H1 (cell line): ENCODE measurements at regions not wholly inside any gene's neighbourhood (a gene's known extent, or its start where the extent isn't known, plus 50 kb on each side); places are given as distances from the start of the nearest gene placed in this dataset.

ENCODE experiments used
- CHD1 ChIP-seq: IDR thresholded peaks from 2 replicates; pipeline ENCODE4 v1.6.1; 2012; ENCODE audit warnings: low read depth, low read length, improper control_type of control experiment
- CREB1 ChIP-seq: IDR thresholded peaks from 2 replicates; pipeline ENCODE4 v1.6.1; 2012; ENCODE audit warnings: inconsistent platforms
- EP300 ChIP-seq, 2 experiments: IDR thresholded peaks; 1 replicate in 1 of 2; 2 replicates in 1 of 2; pipeline ENCODE4 v1.6.1; 2011 to 2012; ENCODE audit warnings: low read depth in 2 of 2, low read length in 2 of 2, mild to moderate bottlenecking in 2 of 2, borderline replicate concordance in 1 of 2, inconsistent platforms in 1 of 2, moderate library complexity in 1 of 2
- EZH2 ChIP-seq: fragments of 200-600 bp; sonication (generic); IDR thresholded peaks from 2 replicates; pipeline ENCODE4 v1.7.1; 2012; ENCODE audit warnings: low read depth, mild to moderate bottlenecking, moderate library complexity, low read length, inconsistent platforms; ENCODE audit not compliant: severe bottlenecking
- KDM5A ChIP-seq: fragments of 200-600 bp; IDR thresholded peaks from 2 replicates; pipeline ENCODE4 v1.7.1; 2012; ENCODE audit warnings: mild to moderate bottlenecking, low read length, inconsistent platforms, mixed read lengths
- POLR2A ChIP-seq, 2 experiments: IDR thresholded peaks; 1 replicate in 1 of 2; 2 replicates in 1 of 2; pipeline ENCODE4 v1.6.1; 2011; ENCODE audit warnings: low read depth in 2 of 2, low read length in 2 of 2, mild to moderate bottlenecking in 2 of 2; ENCODE audit errors: control extremely low read depth in 1 of 2
- POU5F1 ChIP-seq: IDR thresholded peaks from 2 replicates; pipeline ENCODE4 v1.6.1; 2011; ENCODE audit warnings: low read depth, mild to moderate bottlenecking, low read length, moderate library complexity
- SIX5 ChIP-seq: IDR thresholded peaks from 2 replicates; pipeline ENCODE4 v1.6.1; 2011; ENCODE audit warnings: mild to moderate bottlenecking, low read depth, low read length
- SP1 ChIP-seq: IDR thresholded peaks from 2 replicates; pipeline ENCODE4 v1.6.1; 2011; ENCODE audit warnings: low read depth, low read length
- TAF1 ChIP-seq: IDR thresholded peaks from 2 replicates; pipeline ENCODE4 v1.6.1; 2011; ENCODE audit warnings: mild to moderate bottlenecking, low read depth, low read length
- TF ChIP-seq, protein P1 (sequence below), 3 experiments: IDR thresholded peaks; 1 replicate in 2 of 3; 2 replicates in 1 of 3; pipeline versions ENCODE4 v1.5.1 to v1.6.1; 2011; ENCODE audit warnings: low read length in 3 of 3, mild to moderate bottlenecking in 3 of 3, inconsistent platforms in 2 of 3, low read depth in 1 of 3, moderate library complexity in 1 of 3; ENCODE audit not compliant: insufficient read depth in 1 of 3; ENCODE audit errors: control extremely low read depth in 1 of 3

DNA sequence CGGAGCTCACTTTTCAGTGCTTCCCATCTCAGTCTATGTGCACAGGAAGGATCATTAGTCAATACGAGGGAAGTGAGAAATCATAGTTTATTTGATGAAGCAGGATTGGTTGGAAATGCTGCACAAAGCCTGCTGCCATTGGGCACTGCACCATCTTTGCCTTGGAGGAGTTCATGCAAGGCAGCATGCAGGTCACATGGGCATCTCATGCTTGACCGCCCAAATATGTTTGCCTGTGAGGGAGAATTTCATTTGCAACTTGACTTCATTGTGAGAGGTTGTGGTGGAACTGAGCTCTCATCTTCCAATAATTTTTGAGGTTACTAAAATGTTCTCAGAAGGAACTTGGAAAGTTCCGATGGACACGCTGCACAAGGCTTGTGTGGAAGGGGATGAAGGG is 83.9 kb upstream of the SYNDIG1 start:
- no peak for TF ChIP-seq TAF1
- TF ChIP-seq, protein P1, sequence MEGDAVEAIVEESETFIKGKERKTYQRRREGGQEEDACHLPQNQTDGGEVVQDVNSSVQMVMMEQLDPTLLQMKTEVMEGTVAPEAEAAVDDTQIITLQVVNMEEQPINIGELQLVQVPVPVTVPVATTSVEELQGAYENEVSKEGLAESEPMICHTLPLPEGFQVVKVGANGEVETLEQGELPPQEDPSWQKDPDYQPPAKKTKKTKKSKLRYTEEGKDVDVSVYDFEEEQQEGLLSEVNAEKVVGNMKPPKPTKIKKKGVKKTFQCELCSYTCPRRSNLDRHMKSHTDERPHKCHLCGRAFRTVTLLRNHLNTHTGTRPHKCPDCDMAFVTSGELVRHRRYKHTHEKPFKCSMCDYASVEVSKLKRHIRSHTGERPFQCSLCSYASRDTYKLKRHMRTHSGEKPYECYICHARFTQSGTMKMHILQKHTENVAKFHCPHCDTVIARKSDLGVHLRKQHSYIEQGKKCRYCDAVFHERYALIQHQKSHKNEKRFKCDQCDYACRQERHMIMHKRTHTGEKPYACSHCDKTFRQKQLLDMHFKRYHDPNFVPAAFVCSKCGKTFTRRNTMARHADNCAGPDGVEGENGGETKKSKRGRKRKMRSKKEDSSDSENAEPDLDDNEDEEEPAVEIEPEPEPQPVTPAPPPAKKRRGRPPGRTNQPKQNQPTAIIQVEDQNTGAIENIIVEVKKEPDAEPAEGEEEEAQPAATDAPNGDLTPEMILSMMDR (IDR thresholded peaks at IDR 0.05; ENCODE audit: control extremely low read depth in 1 of 3, insufficient read depth in 1 of 3, low read depth in 1 of 3, low read length in 3 of 3): no peak
- no peak for TF ChIP-seq EP300 (IDR thresholded peaks at IDR 0.05; ENCODE audit: borderline replicate concordance in 1 of 2, low read depth in 2 of 2, low read length in 2 of 2)
- no peak for TF ChIP-seq POLR2A (IDR thresholded peaks at IDR 0.05; ENCODE audit: control extremely low read depth in 1 of 2, low read depth in 2 of 2, low read length in 2 of 2)
- TF ChIP-seq EZH2: no peak
- no peak for TF ChIP-seq SIX5
- TF ChIP-seq CREB1: no peak
- TF ChIP-seq CHD1: no peak
- no peak for TF ChIP-seq SP1
- TF ChIP-seq KDM5A: no peak
- TF ChIP-seq POU5F1: no peak
